ENCODE measurements at regions not wholly inside any gene's neighbourhood (a gene's known extent, or its start where the extent isn't known, plus 50 kb on each side); places are given as distances from the start of the nearest gene placed in this dataset.

DNA sequence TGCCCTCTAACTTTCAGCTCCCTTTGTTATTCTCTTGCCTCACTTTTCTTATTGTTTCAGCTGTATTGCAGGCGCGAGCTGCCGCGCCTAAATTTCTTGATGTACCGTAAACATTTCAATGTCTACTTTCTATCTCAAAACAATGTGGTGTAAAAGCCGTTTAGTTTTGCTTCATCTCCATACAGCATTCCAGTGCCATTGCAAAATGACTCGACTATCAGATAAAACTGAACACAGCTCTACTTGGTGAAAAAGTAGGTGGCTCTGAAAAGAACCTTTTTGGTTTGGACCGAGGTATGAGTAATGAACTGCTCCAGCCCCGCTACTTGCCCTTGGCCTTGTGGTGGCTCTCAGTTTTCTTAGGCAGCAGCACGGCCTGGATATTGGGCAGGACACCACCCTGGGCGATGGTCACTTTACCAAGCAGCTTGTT is 74.6 kb downstream of the OR2B2 start:
- Histone ChIP-seq H3K4me1 (ENCODE audit: insufficient read depth, low read length) (peaks cover 7% of the 10 kb centered on the region), H3K36me3 (ENCODE audit: insufficient read depth, low read length) (no peaks in the 10 kb centered on the region), H3K79me2 (ENCODE audit: insufficient read depth, low read length) (peaks cover 37% of the 10 kb centered on the region), H3K4me2 (ENCODE audit: low read length) (peak overlapping the region; percentile 92), H3K27ac (ENCODE audit: low read depth, low read length) (peak overlapping the region; percentile 97), H2AFZ (ENCODE audit: low read depth, low read length) (no peak overlapping the region), H3K9ac (ENCODE audit: low read length) (peak overlapping the region; percentile 99), H3K27me3 (ENCODE audit: insufficient read depth, low read length) (no peaks in the 10 kb centered on the region), H4K20me1 (ENCODE audit: insufficient read depth, low read length) (no peaks in the 10 kb centered on the region), H3K9me3 (ENCODE audit: insufficient read depth, low read depth, low read length) (no peaks in the 10 kb centered on the region), H3K4me3 (ENCODE audit: insufficient read depth, low read depth, low read length) (peak overlapping the region; percentile 94)
- H3K27me3 Mint-ChIP-seq (ENCODE audit: low read depth, unreplicated experiment): no peaks in the 10 kb centered on the region
- TF ChIP-seq, protein P1, sequence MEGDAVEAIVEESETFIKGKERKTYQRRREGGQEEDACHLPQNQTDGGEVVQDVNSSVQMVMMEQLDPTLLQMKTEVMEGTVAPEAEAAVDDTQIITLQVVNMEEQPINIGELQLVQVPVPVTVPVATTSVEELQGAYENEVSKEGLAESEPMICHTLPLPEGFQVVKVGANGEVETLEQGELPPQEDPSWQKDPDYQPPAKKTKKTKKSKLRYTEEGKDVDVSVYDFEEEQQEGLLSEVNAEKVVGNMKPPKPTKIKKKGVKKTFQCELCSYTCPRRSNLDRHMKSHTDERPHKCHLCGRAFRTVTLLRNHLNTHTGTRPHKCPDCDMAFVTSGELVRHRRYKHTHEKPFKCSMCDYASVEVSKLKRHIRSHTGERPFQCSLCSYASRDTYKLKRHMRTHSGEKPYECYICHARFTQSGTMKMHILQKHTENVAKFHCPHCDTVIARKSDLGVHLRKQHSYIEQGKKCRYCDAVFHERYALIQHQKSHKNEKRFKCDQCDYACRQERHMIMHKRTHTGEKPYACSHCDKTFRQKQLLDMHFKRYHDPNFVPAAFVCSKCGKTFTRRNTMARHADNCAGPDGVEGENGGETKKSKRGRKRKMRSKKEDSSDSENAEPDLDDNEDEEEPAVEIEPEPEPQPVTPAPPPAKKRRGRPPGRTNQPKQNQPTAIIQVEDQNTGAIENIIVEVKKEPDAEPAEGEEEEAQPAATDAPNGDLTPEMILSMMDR (IDR thresholded peaks at IDR 0.05; ENCODE audit: insufficient read depth, low read depth, low read length): no peak
- no peak for TF ChIP-seq EZH2 (IDR thresholded peaks at IDR 0.05; ENCODE audit: insufficient read depth, low read length)
- peaks cover 11% of the 10 kb centered on the region for H3K4me1 Mint-ChIP-seq (ENCODE audit: low read depth, unreplicated experiment)
- DNase-seq (ENCODE audit: low read depth) (peak; percentile 47), FAIRE-seq (no peak)
- H3K27ac Mint-ChIP-seq (ENCODE audit: unreplicated experiment): no peak overlapping the region
- peaks cover 2% of the 10 kb centered on the region for H3K36me3 Mint-ChIP-seq (ENCODE audit: low read depth, unreplicated experiment)
- no peaks in the 10 kb centered on the region for H3K9me3 Mint-ChIP-seq (ENCODE audit: unreplicated experiment)
- no peak overlapping the region for H3K4me3 Mint-ChIP-seq (ENCODE audit: unreplicated experiment)

DNA sequence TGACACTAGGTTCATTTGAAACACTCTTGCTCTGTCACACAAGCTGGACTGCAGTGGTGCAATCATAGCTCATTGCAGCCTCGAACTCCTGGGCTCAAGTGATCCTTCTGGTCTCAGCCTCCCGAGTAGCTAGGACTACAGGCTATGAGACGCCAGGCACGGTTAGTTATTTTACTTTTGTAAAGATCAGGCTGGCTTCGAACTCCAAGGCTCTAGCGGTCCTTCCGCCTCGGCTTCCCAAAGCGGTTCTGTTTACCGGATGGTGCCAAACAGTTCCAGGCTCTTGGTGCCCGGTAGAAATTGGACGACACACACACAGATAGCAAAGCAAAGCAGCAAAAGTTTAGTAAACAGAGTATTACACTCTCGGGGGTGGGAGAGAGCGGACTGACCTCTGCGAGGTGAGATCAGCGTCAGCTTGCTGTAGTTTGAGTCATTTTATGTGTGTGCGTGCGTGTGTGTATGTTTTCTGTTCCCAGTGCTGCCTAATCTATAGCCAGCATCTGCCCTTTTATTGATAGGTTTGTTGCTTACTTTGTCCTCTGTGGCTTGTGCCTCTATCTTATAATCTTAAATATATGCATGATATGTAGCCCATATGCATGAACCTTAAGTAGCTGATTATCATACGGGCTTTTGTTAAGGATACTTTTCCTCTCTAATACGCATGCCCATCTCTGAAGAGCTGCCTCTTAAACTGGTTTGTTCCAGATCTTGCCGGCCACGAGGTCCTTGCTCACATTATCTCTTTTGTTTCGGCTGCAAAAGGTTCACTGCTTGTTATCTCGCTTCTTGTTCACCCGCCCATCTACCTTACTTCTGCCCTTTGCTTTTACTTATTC is 75.2 kb downstream of the OR2B2 start:
- no peak for TF ChIP-seq EZH2 (IDR thresholded peaks at IDR 0.05; ENCODE audit: insufficient read depth, low read length)
- TF ChIP-seq, protein P1 (IDR thresholded peaks at IDR 0.05; ENCODE audit: insufficient read depth, low read depth, low read length): no peak
- peak overlapping the region; percentile 11 for H2AFZ ChIP-seq (ENCODE audit: low read depth, low read length)

More for the DNA sequence above, 75.2 kb downstream of the OR2B2 start:
- Histone ChIP-seq H3K36me3 (ENCODE audit: insufficient read depth, low read length) (no peaks in the 10 kb centered on the region), H3K9ac (ENCODE audit: low read length) (peak overlapping the region; percentile 99), H3K4me2 (ENCODE audit: low read length) (peak overlapping the region; percentile 92), H3K4me3 (ENCODE audit: insufficient read depth, low read depth, low read length) (peak overlapping the region; percentile 94), H3K79me2 (ENCODE audit: insufficient read depth, low read length) (peaks cover 37% of the 10 kb centered on the region), H4K20me1 (ENCODE audit: insufficient read depth, low read length) (no peaks in the 10 kb centered on the region), H3K9me3 (ENCODE audit: insufficient read depth, low read depth, low read length) (no peaks in the 10 kb centered on the region), H3K27me3 (ENCODE audit: insufficient read depth, low read length) (no peaks in the 10 kb centered on the region), H3K4me1 (ENCODE audit: insufficient read depth, low read length) (peaks cover 7% of the 10 kb centered on the region), H3K27ac (ENCODE audit: low read depth, low read length) (peak overlapping the region; percentile 97)
- H3K27me3 Mint-ChIP-seq (ENCODE audit: low read depth, unreplicated experiment): no peaks in the 10 kb centered on the region
- DNase-seq (ENCODE audit: low read depth): peak; percentile 86
- peaks cover 11% of the 10 kb centered on the region for H3K4me1 Mint-ChIP-seq (ENCODE audit: low read depth, unreplicated experiment)
- FAIRE-seq: no peak
- no peaks in the 10 kb centered on the region for H3K9me3 Mint-ChIP-seq (ENCODE audit: unreplicated experiment)
- H3K36me3 Mint-ChIP-seq (ENCODE audit: low read depth, unreplicated experiment): peaks cover 2% of the 10 kb centered on the region
- H3K4me3 Mint-ChIP-seq (ENCODE audit: unreplicated experiment): no peak overlapping the region
- no peak overlapping the region for H3K27ac Mint-ChIP-seq (ENCODE audit: unreplicated experiment)

Data from astrocyte (in vitro differentiated cells and primary cell).